Anterior cingulate cortex (tissue), 58 donors: ENCODE measurements at regions not wholly inside any gene's neighbourhood (a gene's known extent, or its start where the extent isn't known, plus 50 kb on each side); places are given as distances from the start of the nearest gene placed in this dataset.

ENCODE experiments used
- DNase-seq, 58 donors: peaks; one replicate each; lab custom pipeline; 2025; lab: John Stamatoyannopoulos, UW

- no peak for DNase-seq
Observed at GRCh38 chr4:184879271-184879670, 53.5 kb upstream of the ACSL1 start.

- DNase-seq: no peak
Observed at GRCh38 chr4:184882276-184882675, 56.5 kb upstream of the ACSL1 start.

- no peak for DNase-seq
Observed at GRCh38 chr4:184883024-184883423, 57.3 kb upstream of the ACSL1 start.

GRCh38 chr4:184884883-184885282 is 59.1 kb upstream of the ACSL1 start:
- no peak for DNase-seq

- DNase-seq: no peak
Observed at GRCh38 chr4:184885602-184886001, 59.8 kb upstream of the ACSL1 start.

GRCh38 chr4:184887333-184887732 is 61.6 kb upstream of the ACSL1 start:
- no peak for DNase-seq

GRCh38 chr4:184887947-184888346 is 62.2 kb upstream of the ACSL1 start:
- DNase-seq: no peak

GRCh38 chr4:184889666-184890335 is 64.0 kb upstream of the ACSL1 start:
- DNase-seq: no peak

- DNase-seq: no peak
Observed at GRCh38 chr4:184890499-184890898, 64.7 kb upstream of the ACSL1 start.

- DNase-seq: no peak
Observed at GRCh38 chr4:184891816-184892397, 66.1 kb upstream of the ACSL1 start.

GRCh38 chr4:184892999-184893398 is 67.2 kb upstream of the ACSL1 start:
- no peak for DNase-seq

GRCh38 chr4:184893801-184894571 is 68.2 kb upstream of the ACSL1 start:
- no peak for DNase-seq

GRCh38 chr4:184895012-184895695 is 69.4 kb upstream of the ACSL1 start:
- no peak for DNase-seq

- peak in 1 of 58 donors; percentile 11 for DNase-seq
Observed at GRCh38 chr4:184896868-184897715, 71.3 kb upstream of the ACSL1 start.

GRCh38 chr4:184897895-184898294 is 72.1 kb upstream of the ACSL1 start:
- DNase-seq: peak in 4 of 58 donors; percentile 7 to 30 (median 10)

- DNase-seq: no peak
Observed at GRCh38 chr4:184898793-184899192, 73.0 kb upstream of the ACSL1 start.

GRCh38 chr4:184899261-184900134 is 73.7 kb upstream of the ACSL1 start:
- no peak for DNase-seq

- no peak for DNase-seq
Observed at GRCh38 chr4:184900184-184900583, 74.4 kb upstream of the ACSL1 start.

GRCh38 chr4:184902550-184902949 is 76.8 kb upstream of the ACSL1 start:
- DNase-seq: no peak
